Astrocyte (in vitro differentiated cells and primary cell): ENCODE measurements at regions not wholly inside any gene's neighbourhood (a gene's known extent, or its start where the extent isn't known, plus 50 kb on each side); places are given as distances from the start of the nearest gene placed in this dataset.

Experiments
- CTCF ChIP-seq: IDR thresholded peaks from 2 replicates; pipeline ENCODE4 v1.5.1; 2011; ENCODE audit warnings: low read depth, mild to moderate bottlenecking, inconsistent platforms, low read length, moderate library complexity; ENCODE audit not compliant: insufficient read depth
- EZH2 ChIP-seq: IDR thresholded peaks from 2 replicates; pipeline ENCODE4 v1.6.1; 2012; ENCODE audit warnings: mild to moderate bottlenecking, low read length, inconsistent platforms; ENCODE audit not compliant: insufficient read depth

GRCh38 chr10:47169581-47169980 lies 130.4 kb upstream of the GDF10 start:
- TF ChIP-seq EZH2 (no peak), CTCF (no peak)
